Endodermal cell (in vitro differentiated cells): ENCODE measurements at regions not wholly inside any gene's neighbourhood (a gene's known extent, or its start where the extent isn't known, plus 50 kb on each side); places are given as distances from the start of the nearest gene placed in this dataset.

Experiments used
- DNase-seq: peaks from one replicate; pipeline ENCODE4 v3.0.0-alpha.2; 2017
- H3K27ac ChIP-seq: 2 replicates; pipeline ENCODE4 v1.5.1; 2013; ENCODE audit warnings: mild to moderate bottlenecking, low read depth, low read length, moderate library complexity
- H3K27me3 ChIP-seq: 2 replicates; pipeline ENCODE4 v1.6.1; 2013; ENCODE audit warnings: mild to moderate bottlenecking, low read length, moderate library complexity; ENCODE audit not compliant: insufficient read depth, control insufficient read depth, poor library complexity, severe bottlenecking
- H3K36me3 ChIP-seq: 2 replicates; pipeline ENCODE4 v1.7.0; 2013; ENCODE audit warnings: mild to moderate bottlenecking, low read length, moderate library complexity; ENCODE audit not compliant: control insufficient read depth, insufficient read depth
- H3K4me1 ChIP-seq: one replicate; pipeline ENCODE4 v1.7.0; 2013; ENCODE audit warnings: low read length; ENCODE audit not compliant: control insufficient read depth, insufficient read depth
- H3K4me3 ChIP-seq: 2 replicates; pipeline ENCODE4 v1.5.1; 2013; ENCODE audit warnings: mild to moderate bottlenecking, low read length, moderate library complexity
- H3K9ac ChIP-seq: 2 replicates; pipeline ENCODE4 v1.6.1; 2013; ENCODE audit warnings: mild to moderate bottlenecking, low read length, moderate library complexity; ENCODE audit not compliant: poor library complexity, severe bottlenecking; ENCODE audit errors: extremely low read depth
- H3K9me3 ChIP-seq: 2 replicates; pipeline ENCODE4 v1.6.1; 2013; ENCODE audit warnings: mild to moderate bottlenecking, low read length, moderate library complexity; ENCODE audit not compliant: control insufficient read depth
- H3K27ac Mint-ChIP-seq: 2 replicates; pipeline ENCODE4 v1.8.0; 2020; ENCODE audit warnings: mixed read lengths
- H3K27me3 Mint-ChIP-seq: 2 replicates; pipeline ENCODE4 v1.8.0; 2021; ENCODE audit warnings: mild to moderate bottlenecking, mixed read lengths; ENCODE audit not compliant: insufficient read depth
- H3K36me3 Mint-ChIP-seq: 2 replicates; pipeline ENCODE4 v1.8.0; 2020; ENCODE audit warnings: low read depth, mixed read lengths
- H3K4me1 Mint-ChIP-seq: 2 replicates; pipeline ENCODE4 v1.8.0; 2020; ENCODE audit warnings: mixed read lengths
- H3K4me3 Mint-ChIP-seq: 2 replicates; pipeline ENCODE4 v1.8.0; 2020; ENCODE audit warnings: mild to moderate bottlenecking, moderate library complexity, mixed read lengths
- H3K9me3 Mint-ChIP-seq: 2 replicates; pipeline ENCODE4 v1.8.0; 2020; ENCODE audit warnings: mild to moderate bottlenecking, mixed read lengths
- CTCF ChIP-seq: fragments of 200-600 bp; sonication (generic); conservative IDR thresholded peaks from 2 replicates; pipeline ENCODE4 v1.5.0; 2021; ENCODE audit warnings: antibody characterized with exemption, mild to moderate bottlenecking
- WGBS, 2 experiments: methylation state at CpG; one replicate each; pipeline versions ENCODE4 v1.1.5 to v1.1.7; 2013; ENCODE audit warnings: missing lambda C conversion rate in 2 of 2, mixed read lengths in 1 of 2; ENCODE audit not compliant: insufficient coverage in 1 of 2, insufficient read length in 1 of 2; 5-methylcytosine and 5-hydroxymethylcytosine counted together

- H3K27me3 Mint-ChIP-seq, result peaks cover 2% of the 10 kb centered on the region
- no peak for DNase-seq
- Histone ChIP-seq H3K9me3 (peaks cover 7% of the 10 kb centered on the region), H3K4me1 (no peaks in the 10 kb centered on the region), H3K4me3 (no peak overlapping the region), H3K36me3 (no peaks in the 10 kb centered on the region), H3K9ac (no peak overlapping the region), H3K27me3 (no peaks in the 10 kb centered on the region), H3K27ac (no peak overlapping the region)
- WGBS, 2 experiments, result 79 to 89% methylated on average over 6 to 8 of the region's 8 CpGs
- no peak overlapping the region for H3K4me3 Mint-ChIP-seq
- H3K4me1 Mint-ChIP-seq, result no peaks in the 10 kb centered on the region
- H3K9me3 Mint-ChIP-seq, result peaks cover 7% of the 10 kb centered on the region
- no peak for TF ChIP-seq CTCF
- no peaks in the 10 kb centered on the region for H3K36me3 Mint-ChIP-seq
- H3K27ac Mint-ChIP-seq, result no peak overlapping the region
Measured at GRCh38 chr16:13781575-13782338, 138.2 kb upstream of the ERCC4 start.

GRCh38 chr16:13791095-13791494, 128.9 kb upstream of the ERCC4 start:
- Mint-ChIP-seq H3K27ac (no peak overlapping the region), H3K9me3 (peaks cover 24% of the 10 kb centered on the region), H3K4me1 (peaks cover 2% of the 10 kb centered on the region), H3K36me3 (no peaks in the 10 kb centered on the region), H3K27me3 (peaks cover 11% of the 10 kb centered on the region), H3K4me3 (no peak overlapping the region)
- H3K9me3 ChIP-seq, result peaks cover 9% of the 10 kb centered on the region
- H3K27me3 ChIP-seq, result no peaks in the 10 kb centered on the region
- H3K4me1 ChIP-seq, result no peaks in the 10 kb centered on the region
- no peaks in the 10 kb centered on the region for H3K36me3 ChIP-seq
- TF ChIP-seq CTCF, result no peak
- DNase-seq, result no peak
- WGBS, 2 experiments, result 92 to 100% methylated on average over 4 of the region's 4 CpGs
- H3K4me3 ChIP-seq, result no peak overlapping the region
- no peak overlapping the region for H3K27ac ChIP-seq
- no peak overlapping the region for H3K9ac ChIP-seq

GRCh38 chr16:13793841-13794409, 126.0 kb upstream of the ERCC4 start:
- Mint-ChIP-seq H3K27ac (no peak overlapping the region), H3K9me3 (peaks cover 15% of the 10 kb centered on the region), H3K4me1 (peaks cover 2% of the 10 kb centered on the region), H3K27me3 (peaks cover 9% of the 10 kb centered on the region), H3K36me3 (no peaks in the 10 kb centered on the region), H3K4me3 (no peak overlapping the region)
- TF ChIP-seq CTCF, result no peak
- H3K36me3 ChIP-seq, result no peaks in the 10 kb centered on the region
- H3K9me3 ChIP-seq, result peaks cover 9% of the 10 kb centered on the region
- no peak overlapping the region for H3K27ac ChIP-seq
- DNase-seq, result no peak
- no peaks in the 10 kb centered on the region for H3K4me1 ChIP-seq
- H3K4me3 ChIP-seq, result no peak overlapping the region
- peaks cover 4% of the 10 kb centered on the region for H3K27me3 ChIP-seq
- 86 to 90% methylated on average over 1 to 3 of the region's 3 CpGs for WGBS, 2 experiments
- H3K9ac ChIP-seq, result no peak overlapping the region
